ENCODE measurements at regions not wholly inside any gene's neighbourhood (a gene's known extent, or its start where the extent isn't known, plus 50 kb on each side); places are given as distances from the start of the nearest gene placed in this dataset.

- no peak overlapping the region for H3K27ac Mint-ChIP-seq (ENCODE audit: unreplicated experiment)
- peaks cover 2% of the 10 kb centered on the region for H3K27me3 Mint-ChIP-seq (ENCODE audit: unreplicated experiment)
- TF ChIP-seq CTCF (IDR thresholded peaks at IDR 0.05; ENCODE audit: partially characterized antibody, unreplicated experiment), result no peak
- H3K9me3 Mint-ChIP-seq (ENCODE audit: unreplicated experiment), result peaks cover 3% of the 10 kb centered on the region
- H3K4me1 Mint-ChIP-seq (ENCODE audit: low read depth, unreplicated experiment), result no peaks in the 10 kb centered on the region
- no peak for DNase-seq
- H3K4me3 Mint-ChIP-seq (ENCODE audit: unreplicated experiment), result no peak overlapping the region
- H3K36me3 Mint-ChIP-seq (ENCODE audit: unreplicated experiment), result peaks cover 4% of the 10 kb centered on the region
Observed at GRCh38 chr2:239584986-239585385, 184.2 kb upstream of the HDAC4 start.

DNA sequence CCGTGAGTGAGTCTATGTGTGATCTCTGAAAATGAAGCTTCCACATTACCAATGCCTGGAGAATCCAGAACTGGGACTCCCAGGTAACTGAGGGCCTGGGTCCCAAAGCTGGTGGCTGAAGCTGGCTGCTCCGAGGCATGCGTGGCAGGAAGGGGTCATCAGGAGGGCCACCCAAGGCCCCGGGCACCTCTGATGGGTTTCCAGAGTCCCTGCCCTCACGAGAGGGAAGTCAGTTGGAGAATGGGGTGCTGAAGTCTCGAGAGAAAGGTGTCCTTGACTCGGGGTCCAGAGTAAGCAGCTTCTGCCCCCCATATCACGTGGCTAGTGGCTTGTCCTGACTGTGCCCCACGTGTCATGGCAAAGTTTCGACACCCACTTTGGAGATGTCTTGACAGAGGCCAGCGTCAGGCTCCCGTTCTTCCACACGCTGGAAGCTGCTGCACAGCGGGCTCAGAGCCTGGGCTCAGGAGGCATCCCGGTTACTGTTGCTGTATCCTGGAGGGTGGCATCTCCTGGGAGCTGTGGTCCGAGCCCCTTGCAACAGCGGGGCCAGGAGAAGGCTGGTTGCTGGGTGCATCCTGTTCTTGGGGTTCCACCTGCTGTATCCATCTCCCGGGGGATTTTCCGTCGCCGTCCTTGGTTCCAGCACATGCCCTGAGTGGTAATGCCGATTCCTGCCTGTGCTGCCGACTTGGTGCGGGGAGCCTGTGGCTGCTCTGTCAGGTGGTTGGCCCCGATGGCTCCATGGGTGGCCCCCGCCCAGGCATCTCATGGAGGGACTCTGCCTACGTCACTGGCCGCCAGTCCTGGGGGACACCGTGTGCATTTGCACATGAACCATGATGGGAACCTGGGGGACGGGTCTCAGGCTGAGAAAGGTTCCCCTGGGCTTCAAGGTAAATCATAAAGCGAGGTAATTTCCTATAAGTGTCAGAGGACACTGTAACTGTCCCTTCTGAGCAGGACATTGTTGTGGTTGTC is 183.3 kb upstream of the HDAC4 start:
- H3K9me3 Mint-ChIP-seq (ENCODE audit: unreplicated experiment), result peaks cover 3% of the 10 kb centered on the region
- peak; percentile 9 for DNase-seq
- no peak overlapping the region for H3K4me3 Mint-ChIP-seq (ENCODE audit: unreplicated experiment)
- H3K27me3 Mint-ChIP-seq (ENCODE audit: unreplicated experiment), result peaks cover 2% of the 10 kb centered on the region
- no peaks in the 10 kb centered on the region for H3K4me1 Mint-ChIP-seq (ENCODE audit: low read depth, unreplicated experiment)
- H3K36me3 Mint-ChIP-seq (ENCODE audit: unreplicated experiment), result peaks cover 4% of the 10 kb centered on the region
- no peak for TF ChIP-seq CTCF (IDR thresholded peaks at IDR 0.05; ENCODE audit: partially characterized antibody, unreplicated experiment)
- H3K27ac Mint-ChIP-seq (ENCODE audit: unreplicated experiment), result no peak overlapping the region

GRCh38 chr2:239583171-239583878 is 182.5 kb upstream of the HDAC4 start:
- TF ChIP-seq CTCF (IDR thresholded peaks at IDR 0.05; ENCODE audit: partially characterized antibody, unreplicated experiment), result no peak
- Mint-ChIP-seq H3K27me3 (ENCODE audit: unreplicated experiment) (peaks cover 2% of the 10 kb centered on the region), H3K4me3 (ENCODE audit: unreplicated experiment) (no peak overlapping the region), H3K9me3 (ENCODE audit: unreplicated experiment) (peaks cover 3% of the 10 kb centered on the region), H3K36me3 (ENCODE audit: unreplicated experiment) (peaks cover 4% of the 10 kb centered on the region), H3K27ac (ENCODE audit: unreplicated experiment) (no peak overlapping the region), H3K4me1 (ENCODE audit: low read depth, unreplicated experiment) (no peaks in the 10 kb centered on the region)
- DNase-seq, result peak; percentile 5

DNA sequence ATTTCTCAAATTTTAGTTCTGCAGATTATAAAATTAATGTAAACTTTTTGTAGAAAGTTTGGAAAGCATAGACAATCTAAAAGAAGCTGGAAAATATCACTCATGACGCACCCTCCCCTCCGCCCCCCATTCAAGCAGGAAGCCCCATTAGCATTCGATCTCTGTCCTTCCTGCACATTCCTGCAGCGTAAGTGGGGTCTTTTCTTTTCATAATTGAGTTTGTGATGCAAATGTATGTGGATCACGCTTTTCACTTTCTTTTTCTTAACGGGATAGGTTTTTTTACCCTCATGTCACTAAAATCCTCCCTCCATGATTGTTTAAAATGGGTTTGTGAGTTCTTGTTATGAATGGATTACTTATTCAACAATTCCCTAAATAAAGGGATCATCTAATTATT is 181.7 kb upstream of the HDAC4 start:
- Mint-ChIP-seq H3K27ac (ENCODE audit: unreplicated experiment) (no peak overlapping the region), H3K4me1 (ENCODE audit: low read depth, unreplicated experiment) (peaks cover 2% of the 10 kb centered on the region)

More for the DNA sequence above, 181.7 kb upstream of the HDAC4 start:
- H3K4me3 Mint-ChIP-seq (ENCODE audit: unreplicated experiment), result no peak overlapping the region
- peaks cover 6% of the 10 kb centered on the region for H3K9me3 Mint-ChIP-seq (ENCODE audit: unreplicated experiment)
- peaks cover 2% of the 10 kb centered on the region for H3K27me3 Mint-ChIP-seq (ENCODE audit: unreplicated experiment)
- peaks cover 4% of the 10 kb centered on the region for H3K36me3 Mint-ChIP-seq (ENCODE audit: unreplicated experiment)
- no peak for DNase-seq
- no peak for TF ChIP-seq CTCF (IDR thresholded peaks at IDR 0.05; ENCODE audit: partially characterized antibody, unreplicated experiment)
